Activated CD4-positive, alpha-beta memory T cell treated with anti-CD3 and anti-CD28 coated beads, Interleukin-2, amount 10 ng/mL, durations not matched to agents 7 days and 5 days (primary cell): ENCODE measurements at regions not wholly inside any gene's neighbourhood (a gene's known extent, or its start where the extent isn't known, plus 50 kb on each side); places are given as distances from the start of the nearest gene placed in this dataset.
"Not testable (repeated sequence)": the region's sequence is repeated elsewhere in the genome, so short reads cannot be mapped to it uniquely, and the experiment has no call there.

Experiments
- CTCF ChIA-PET: fragments of 350-600 bp; sonication (Branson Sonifier 250); formaldehyde crosslinking; loops from one replicate; lab custom pipeline; 2021; ENCODE audit warnings: antibody characterized with exemption, inconsistent platforms; lab: Charles Lee
- POLR2A ChIA-PET: fragments of 350-600 bp; sonication (Branson Sonifier 250); formaldehyde crosslinking; loops from one replicate; lab custom pipeline; 2021; ENCODE audit warnings: antibody characterized with exemption; lab: Charles Lee
- DNase-seq: peaks from one replicate; pipeline ENCODE4 v3.0.0-alpha.2; 2020
- H3K27ac Mint-ChIP-seq: one replicate; pipeline ENCODE4 v1.8.0; 2021; ENCODE audit warnings: mild to moderate bottlenecking, mixed read lengths
- H3K27me3 Mint-ChIP-seq: one replicate; pipeline ENCODE4 v1.8.0; 2021; ENCODE audit warnings: mixed read lengths
- H3K36me3 Mint-ChIP-seq: one replicate; pipeline ENCODE4 v1.8.0; 2021; ENCODE audit warnings: low read depth, mixed read lengths
- H3K4me1 Mint-ChIP-seq: one replicate; pipeline ENCODE4 v1.8.0; 2021; ENCODE audit warnings: mixed read lengths
- H3K4me3 Mint-ChIP-seq: one replicate; pipeline ENCODE4 v1.8.0; 2021; ENCODE audit warnings: mild to moderate bottlenecking, mixed read lengths
- H3K9me3 Mint-ChIP-seq: one replicate; pipeline ENCODE4 v1.8.0; 2021; ENCODE audit warnings: mixed read lengths

DNA sequence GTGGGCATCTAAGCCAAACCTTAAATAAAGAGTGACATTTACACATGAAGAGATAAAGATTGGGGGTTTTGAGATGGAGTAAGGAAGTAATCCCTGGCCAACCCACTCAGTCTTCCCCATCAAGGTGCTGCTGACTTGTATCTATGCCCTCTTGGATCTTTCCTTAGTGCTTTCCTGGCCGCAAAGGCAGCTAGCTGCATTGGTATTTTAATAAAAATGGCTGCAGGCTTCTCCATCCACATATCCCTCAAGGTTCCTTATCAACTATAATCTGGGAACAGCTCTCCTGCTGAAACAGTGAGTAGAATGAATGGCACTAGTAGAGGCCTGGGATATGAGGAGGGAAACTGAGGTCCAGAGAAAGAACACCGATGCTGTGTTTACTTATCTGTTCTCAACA, 122.2 kb upstream of the ANKRD28 start:
- H3K9me3 Mint-ChIP-seq: no peaks in the 10 kb centered on the region
- H3K27ac Mint-ChIP-seq: no peak overlapping the region
- DNase-seq: no peak
- no peaks in the 10 kb centered on the region for H3K36me3 Mint-ChIP-seq
- CTCF ChIA-PET: no interaction called here
- peaks cover 2% of the 10 kb centered on the region for H3K27me3 Mint-ChIP-seq
- H3K4me1 Mint-ChIP-seq: peaks cover 3% of the 10 kb centered on the region
- H3K4me3 Mint-ChIP-seq: no peak overlapping the region
- POLR2A ChIA-PET: no interaction called here

- H3K4me1 Mint-ChIP-seq: peaks cover 3% of the 10 kb centered on the region
- CTCF ChIA-PET: no interaction called here
Measured at GRCh38 chr3:15923640-15924405, 126.0 kb upstream of the ANKRD28 start.

GRCh38 chr3:15924914-15925313, 127.1 kb upstream of the ANKRD28 start:
- ChIA-PET POLR2A (no interaction called here), CTCF (no interaction called here)
- Mint-ChIP-seq H3K27me3 (peaks cover 7% of the 10 kb centered on the region), H3K36me3 (no peaks in the 10 kb centered on the region), H3K9me3 (no peaks in the 10 kb centered on the region), H3K4me3 (no peak overlapping the region), H3K27ac (no peak overlapping the region), H3K4me1 (peaks cover 3% of the 10 kb centered on the region)
- DNase-seq: no peak

More at GRCh38 chr3:15923640-15924405, 126.0 kb upstream of the ANKRD28 start:
- H3K27me3 Mint-ChIP-seq: peaks cover 6% of the 10 kb centered on the region
- H3K36me3 Mint-ChIP-seq: no peaks in the 10 kb centered on the region
- no peak overlapping the region for H3K27ac Mint-ChIP-seq
- POLR2A ChIA-PET: no interaction called here
- no peak overlapping the region for H3K4me3 Mint-ChIP-seq
- DNase-seq: no peak
- H3K9me3 Mint-ChIP-seq: no peaks in the 10 kb centered on the region

- Mint-ChIP-seq H3K36me3 (no peaks in the 10 kb centered on the region), H3K4me3 (no peak overlapping the region), H3K27me3 (peaks cover 5% of the 10 kb centered on the region), H3K27ac (no peak overlapping the region), H3K9me3 (no peaks in the 10 kb centered on the region), H3K4me1 (peaks cover 4% of the 10 kb centered on the region)
- POLR2A ChIA-PET: no interaction called here
- no peak for DNase-seq
- CTCF ChIA-PET: no interaction called here
Measured at GRCh38 chr3:15926871-15927270, 129.1 kb upstream of the ANKRD28 start.

DNA sequence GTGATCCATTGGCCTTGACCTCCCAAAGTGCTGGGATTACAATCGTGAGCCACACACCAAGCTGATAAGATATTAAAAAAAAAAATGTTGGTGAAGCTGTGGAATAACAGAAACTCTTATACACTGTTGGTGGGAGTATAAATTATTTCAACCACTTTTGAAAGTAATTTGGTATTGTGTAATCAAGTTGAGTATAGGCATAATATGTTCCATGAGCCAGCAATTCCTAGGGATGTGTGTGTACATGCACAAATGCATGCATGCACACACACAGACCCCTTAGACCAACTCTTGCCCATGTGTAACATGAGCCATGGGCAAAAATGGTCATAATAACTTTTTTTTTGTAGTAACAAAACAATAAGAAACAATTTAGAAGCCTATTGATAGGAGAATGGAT, 130.2 kb upstream of the ANKRD28 start:
- peaks cover 5% of the 10 kb centered on the region for H3K4me1 Mint-ChIP-seq
- no peak for DNase-seq
- ChIA-PET CTCF (interaction anchor here (0.5 kb wide), 1 partner anchor 32 kb away, joined by 3 read pairs; no protein-coding TSS in a partner anchor), POLR2A (no interaction called here)
- no peaks in the 10 kb centered on the region for H3K36me3 Mint-ChIP-seq
- H3K4me3 Mint-ChIP-seq: no peak overlapping the region
- H3K9me3 Mint-ChIP-seq: no peaks in the 10 kb centered on the region
- H3K27ac Mint-ChIP-seq: no peak overlapping the region
- peaks cover 5% of the 10 kb centered on the region for H3K27me3 Mint-ChIP-seq

DNA sequence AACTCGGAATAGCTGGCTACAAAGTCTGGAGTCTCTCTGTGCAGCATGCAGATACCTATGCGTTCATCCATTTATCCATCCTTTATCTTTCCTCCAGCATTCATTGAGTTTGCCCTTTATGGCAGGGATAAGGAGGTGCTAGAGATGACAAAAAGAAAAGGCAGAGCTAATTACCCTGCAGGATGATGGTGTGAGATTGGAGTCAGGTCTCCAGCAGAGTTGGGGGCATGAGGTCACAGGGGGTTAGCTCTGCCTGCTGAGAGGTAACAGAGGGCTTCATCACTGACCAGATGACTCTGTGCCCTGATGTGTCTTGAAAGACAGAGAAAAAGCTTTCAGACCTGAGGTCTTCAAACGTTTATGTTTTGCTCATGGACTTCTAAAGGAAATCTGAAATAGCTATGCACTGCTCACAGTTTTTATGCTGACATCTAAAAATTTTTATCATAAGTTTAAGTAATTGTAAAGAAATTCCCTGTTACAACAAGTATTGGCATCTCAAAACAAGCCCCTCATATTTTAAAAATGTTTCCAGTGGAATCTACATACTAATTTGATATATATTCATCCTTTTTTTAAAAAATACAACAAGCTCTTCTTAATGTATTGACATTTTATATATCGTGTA, 132.3 kb upstream of the ANKRD28 start:
- CTCF ChIA-PET: interaction anchor here (0.6 kb wide), 1 partner anchor 829 kb away, joined by 4 read pairs; no protein-coding TSS in a partner anchor
- POLR2A ChIA-PET: interaction anchor here (0.7 kb wide), 1 partner anchor 8 kb away, joined by 3 read pairs; no protein-coding TSS in a partner anchor
- Mint-ChIP-seq H3K4me3 (no peak overlapping the region), H3K27ac (no peak overlapping the region), H3K27me3 (peaks cover 5% of the 10 kb centered on the region), H3K36me3 (no peaks in the 10 kb centered on the region), H3K4me1 (peaks cover 2% of the 10 kb centered on the region), H3K9me3 (no peaks in the 10 kb centered on the region)
- no peak for DNase-seq

DNA sequence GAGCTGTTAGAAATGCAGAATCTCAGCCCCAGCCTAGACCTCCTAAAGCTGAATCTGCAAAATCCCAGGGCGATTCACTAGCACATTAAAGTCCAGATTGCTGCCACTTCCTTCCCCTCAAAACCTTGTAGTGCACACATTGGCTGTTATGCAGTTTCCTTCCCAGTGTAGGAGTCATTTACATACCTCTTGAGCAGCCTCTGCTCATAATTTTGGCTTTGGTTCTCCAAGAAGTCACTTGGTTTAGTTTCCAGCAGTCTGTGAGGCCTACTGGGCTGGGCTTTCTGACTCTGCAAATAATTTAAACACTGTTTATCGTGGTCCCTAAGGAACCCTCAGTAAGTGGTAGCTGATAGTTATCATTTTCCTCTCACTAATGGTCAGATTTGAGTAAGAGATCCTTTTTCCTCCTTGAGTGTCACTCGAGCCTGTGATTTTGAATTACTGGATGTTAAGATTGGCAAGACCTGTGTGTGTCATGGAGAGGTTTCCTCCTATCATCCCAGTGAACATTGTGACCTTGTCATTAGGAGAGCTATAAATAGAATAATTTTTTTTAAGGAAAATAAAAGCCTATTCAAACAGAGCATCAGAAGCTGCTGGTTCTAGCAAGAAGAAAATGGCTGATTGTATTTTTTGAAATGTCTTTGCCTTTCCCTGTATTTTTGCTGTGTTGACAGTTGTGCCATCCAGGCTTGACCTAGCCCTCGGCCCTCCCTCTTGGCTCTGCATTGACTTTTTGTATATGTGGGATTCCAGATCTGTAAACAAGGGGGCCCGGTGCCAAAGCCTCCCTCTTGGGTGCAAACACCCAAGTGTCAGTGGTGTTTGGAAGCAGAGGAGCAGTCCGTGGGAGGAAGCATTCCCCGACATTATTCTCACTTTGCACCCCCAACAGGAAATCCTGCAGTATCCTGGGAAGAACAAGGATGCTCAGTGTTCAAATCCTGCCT, 134.8 kb upstream of the ANKRD28 start:
- H3K27ac Mint-ChIP-seq: no peak overlapping the region
- POLR2A ChIA-PET: no interaction called here
- no peaks in the 10 kb centered on the region for H3K9me3 Mint-ChIP-seq
- H3K36me3 Mint-ChIP-seq: no peaks in the 10 kb centered on the region
- no peak overlapping the region for H3K4me3 Mint-ChIP-seq
- no peak for DNase-seq
- peaks cover 2% of the 10 kb centered on the region for H3K4me1 Mint-ChIP-seq
- peaks cover 1% of the 10 kb centered on the region for H3K27me3 Mint-ChIP-seq
- CTCF ChIA-PET: no interaction called here

DNA sequence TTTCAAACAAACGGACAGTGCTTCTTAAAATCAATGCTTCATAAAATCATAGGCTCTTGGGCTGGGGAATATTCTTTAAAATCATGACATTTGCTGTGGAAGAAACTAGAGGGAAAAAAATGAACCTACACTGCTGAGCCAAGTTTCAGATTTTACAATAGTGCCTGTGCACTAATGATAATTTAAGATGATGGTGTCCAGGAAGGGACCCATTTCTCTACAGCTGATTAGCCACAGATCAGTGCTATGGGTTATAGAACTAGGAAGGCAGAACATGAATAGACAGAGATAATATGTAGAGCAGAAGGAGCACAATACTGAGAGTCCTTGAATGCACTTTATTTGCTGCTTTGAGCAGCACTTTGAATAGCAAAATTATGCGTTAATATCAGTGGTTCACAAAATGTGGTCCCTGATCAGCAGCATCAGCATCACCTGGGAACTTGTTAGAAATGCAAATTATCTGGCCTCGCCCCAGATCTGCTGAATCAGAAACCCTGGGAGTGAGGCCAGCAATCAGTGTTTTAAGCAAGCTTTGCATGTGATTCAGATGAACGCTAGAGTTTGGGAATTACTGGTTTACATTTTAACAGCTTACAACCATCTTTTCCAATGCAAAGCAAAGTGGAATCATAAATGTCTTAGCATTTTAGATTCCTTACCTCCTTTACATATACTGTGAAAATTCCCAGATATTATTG, 135.8 kb upstream of the ANKRD28 start:
- Mint-ChIP-seq H3K4me3 (no peak overlapping the region), H3K36me3 (no peaks in the 10 kb centered on the region), H3K27ac (no peak overlapping the region), H3K27me3 (peaks cover 1% of the 10 kb centered on the region), H3K9me3 (no peaks in the 10 kb centered on the region), H3K4me1 (peaks cover 2% of the 10 kb centered on the region)
- ChIA-PET CTCF (no interaction called here), POLR2A (no interaction called here)
- DNase-seq: no peak

DNA sequence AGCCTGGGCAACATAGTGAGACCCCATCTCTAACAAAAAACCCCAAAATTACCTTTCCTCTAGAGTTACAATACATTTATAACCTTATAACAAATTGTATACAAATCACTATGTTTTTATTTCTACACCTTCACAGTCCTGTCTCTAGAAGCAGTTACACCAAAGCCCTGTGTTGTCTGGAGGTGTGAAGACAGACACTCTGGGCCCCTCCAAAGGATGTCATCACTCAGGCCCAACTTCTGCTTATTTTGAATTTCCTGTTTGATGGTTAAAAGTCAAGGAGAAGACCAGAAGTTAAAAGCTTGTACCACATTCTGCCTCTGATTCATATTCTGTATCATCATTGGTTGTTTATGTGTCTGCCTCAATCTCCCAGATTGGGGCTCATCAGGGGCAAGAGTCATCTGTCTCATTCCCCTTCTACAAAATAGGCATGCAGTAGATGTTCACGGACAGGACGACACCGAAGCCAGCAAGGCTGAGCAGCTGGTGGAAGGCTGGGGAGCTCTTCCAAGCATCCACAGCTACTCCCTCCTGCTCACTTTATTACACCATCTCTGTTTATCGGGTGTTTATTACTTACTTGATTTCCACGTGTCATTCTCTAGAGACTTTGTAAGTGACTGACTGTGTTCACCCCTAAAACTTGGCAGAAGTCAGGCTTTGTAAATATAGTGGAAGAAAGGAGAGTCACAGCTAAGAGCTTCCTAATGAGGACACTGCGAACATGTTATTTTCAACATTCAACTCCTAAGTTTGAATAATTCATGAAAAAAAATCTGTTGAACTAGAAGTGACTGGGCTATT, 136.8 kb upstream of the ANKRD28 start:
- H3K4me1 Mint-ChIP-seq: peaks cover 2% of the 10 kb centered on the region
- POLR2A ChIA-PET: no interaction called here
- peaks cover 1% of the 10 kb centered on the region for H3K27me3 Mint-ChIP-seq
- H3K9me3 Mint-ChIP-seq: no peaks in the 10 kb centered on the region
- CTCF ChIA-PET: no interaction called here
- no peak overlapping the region for H3K27ac Mint-ChIP-seq
- H3K36me3 Mint-ChIP-seq: no peaks in the 10 kb centered on the region
- H3K4me3 Mint-ChIP-seq: no peak overlapping the region
- no peak for DNase-seq

GRCh38 chr3:15936312-15936711, 138.5 kb upstream of the ANKRD28 start:
- H3K27ac Mint-ChIP-seq: no peak overlapping the region
- no peaks in the 10 kb centered on the region for H3K36me3 Mint-ChIP-seq
- peaks cover 2% of the 10 kb centered on the region for H3K4me1 Mint-ChIP-seq
- no peak overlapping the region for H3K4me3 Mint-ChIP-seq
- ChIA-PET POLR2A (no interaction called here), CTCF (no interaction called here)
- H3K9me3 Mint-ChIP-seq: peaks cover 3% of the 10 kb centered on the region
- no peak for DNase-seq
- H3K27me3 Mint-ChIP-seq: no peaks in the 10 kb centered on the region

DNA sequence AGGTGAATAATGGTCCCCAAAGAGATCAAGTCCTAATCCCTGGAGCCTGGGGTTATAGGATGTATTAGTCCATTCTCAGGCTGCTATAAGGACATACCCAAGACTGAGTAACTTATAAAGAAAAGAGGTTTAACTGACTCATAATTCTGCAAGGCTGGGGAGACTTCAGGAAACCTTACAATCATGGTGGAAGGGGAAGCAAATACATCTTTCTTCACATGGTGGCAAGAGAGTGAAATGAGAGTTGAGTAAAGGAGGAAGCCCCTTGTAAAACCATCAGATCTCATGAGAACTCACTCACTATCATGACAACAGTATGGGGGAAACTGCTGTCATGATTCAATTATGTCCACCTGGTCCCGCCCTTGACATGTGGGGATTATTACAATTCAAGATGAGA, 142.9 kb upstream of the ANKRD28 start:
- no peak for DNase-seq
- Mint-ChIP-seq H3K9me3 (peaks cover 3% of the 10 kb centered on the region), H3K27me3 (no peaks in the 10 kb centered on the region), H3K27ac (no peak overlapping the region), H3K4me1 (no peaks in the 10 kb centered on the region), H3K4me3 (no peak overlapping the region), H3K36me3 (no peaks in the 10 kb centered on the region)
- ChIA-PET CTCF (no interaction called here), POLR2A (no interaction called here)

GRCh38 chr3:15941457-15941856, 143.7 kb upstream of the ANKRD28 start:
- CTCF ChIA-PET: interaction anchor here (0.6 kb wide), 1 partner anchor 198 kb away, joined by 5 read pairs; no protein-coding TSS in a partner anchor
- POLR2A ChIA-PET, H3K27me3 Mint-ChIP-seq, H3K27ac Mint-ChIP-seq, H3K4me1 Mint-ChIP-seq, H3K4me3 Mint-ChIP-seq, H3K36me3 Mint-ChIP-seq, DNase-seq, H3K9me3 Mint-ChIP-seq: not testable (repeated sequence)
